ENCODE measurements at regions not wholly inside any gene's neighbourhood (a gene's known extent, or its start where the extent isn't known, plus 50 kb on each side); places are given as distances from the start of the nearest gene placed in this dataset.
"Not testable (repeated sequence)": the region's sequence is repeated elsewhere in the genome, so short reads cannot be mapped to it uniquely, and the experiment has no call there.

DNA sequence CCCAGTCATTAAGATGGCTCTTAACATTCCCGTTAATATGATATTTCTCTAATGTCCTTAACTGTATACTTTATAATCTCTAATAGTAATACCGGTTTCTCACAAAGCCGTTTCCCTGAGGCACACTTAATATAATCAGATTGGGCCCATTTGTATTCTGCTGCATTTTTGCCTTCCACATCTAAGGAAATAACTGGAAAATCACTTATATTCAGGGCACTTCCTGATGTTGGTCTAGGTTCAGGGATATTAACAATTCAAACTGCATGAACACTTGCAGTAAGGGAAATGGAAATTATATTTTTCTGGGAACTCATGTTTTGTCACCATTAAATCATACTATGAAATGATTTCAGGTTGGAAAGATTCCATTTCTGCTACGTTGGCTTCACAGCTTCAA is 119.8 kb downstream of the TPR start:
- DNase-seq = no peak
- in situ Hi-C loops (cut with MboI; ENCODE audit: low pct_unique_long_range_greater_than_20kb, low sequenced_read_pairs) = no loop called here

DNA sequence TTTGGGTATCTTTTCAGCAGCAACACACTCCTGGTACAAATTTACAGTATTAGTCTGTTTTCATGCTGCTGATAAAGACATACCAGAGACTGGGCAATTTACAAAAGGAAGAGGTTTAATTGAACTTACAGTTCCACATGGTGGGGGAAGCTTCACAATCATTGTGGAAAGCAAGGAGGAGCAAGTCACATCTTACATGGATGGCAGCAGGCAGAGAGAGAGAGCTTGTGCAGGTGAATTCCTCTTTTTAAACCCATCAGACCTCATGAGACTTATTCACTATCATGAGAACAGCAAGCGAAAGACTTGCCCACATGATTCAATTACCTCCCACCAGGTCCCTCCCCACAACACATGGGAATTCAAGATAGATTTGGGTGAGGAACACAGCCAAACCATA is 124.5 kb downstream of the TPR start:
- no peak for DNase-seq
- in situ Hi-C loops (cut with MboI; ENCODE audit: low pct_unique_long_range_greater_than_20kb, low sequenced_read_pairs) = no loop called here

DNA sequence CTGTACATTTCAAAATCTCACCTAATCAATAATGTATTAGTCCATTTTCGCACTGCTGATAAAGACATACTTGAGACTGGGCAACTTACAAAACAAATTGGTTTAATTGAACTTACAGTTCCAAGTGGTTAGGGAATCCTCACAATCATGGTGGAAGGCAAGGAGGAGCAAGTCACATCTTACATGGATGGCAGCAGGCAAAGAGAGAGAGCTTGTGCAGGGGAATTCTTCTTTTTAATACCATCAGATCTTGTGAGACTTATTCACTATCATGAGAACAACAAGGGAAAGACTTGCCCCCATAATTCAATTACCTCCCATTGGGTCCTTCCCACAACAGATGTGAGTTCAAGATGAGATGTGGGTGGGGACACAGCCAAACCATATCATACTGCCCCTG is 126.4 kb downstream of the TPR start:
- DNase-seq; in situ Hi-C loops (cut with MboI; ENCODE audit: low pct_unique_long_range_greater_than_20kb, low sequenced_read_pairs): not testable (repeated sequence)

DNA sequence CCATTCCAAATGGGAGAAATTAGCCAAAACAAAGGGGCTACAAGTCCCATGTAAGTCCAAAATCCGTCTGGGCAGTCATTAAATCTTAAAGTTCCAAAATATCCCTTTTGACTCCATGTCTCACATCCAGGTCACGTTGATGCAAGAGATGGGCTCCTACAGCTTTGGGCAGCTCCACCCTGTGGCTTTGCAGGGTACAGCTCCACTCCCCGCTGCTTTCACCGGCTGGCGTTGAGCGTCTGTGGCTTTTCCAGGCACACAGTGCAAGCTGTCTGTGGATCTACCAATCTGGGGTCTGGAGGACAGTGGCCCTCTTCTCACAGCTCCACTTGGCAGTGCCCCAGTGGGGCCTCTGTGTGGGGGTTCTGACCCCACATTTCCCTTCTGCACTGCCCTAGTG is 130.2 kb downstream of the TPR start:
- in situ Hi-C loops (cut with MboI; ENCODE audit: low pct_unique_long_range_greater_than_20kb, low sequenced_read_pairs) = no loop called here
- peak; percentile 3 for DNase-seq
